ENCODE measurements at regions not wholly inside any gene's neighbourhood (a gene's known extent, or its start where the extent isn't known, plus 50 kb on each side); places are given as distances from the start of the nearest gene placed in this dataset.

DNA sequence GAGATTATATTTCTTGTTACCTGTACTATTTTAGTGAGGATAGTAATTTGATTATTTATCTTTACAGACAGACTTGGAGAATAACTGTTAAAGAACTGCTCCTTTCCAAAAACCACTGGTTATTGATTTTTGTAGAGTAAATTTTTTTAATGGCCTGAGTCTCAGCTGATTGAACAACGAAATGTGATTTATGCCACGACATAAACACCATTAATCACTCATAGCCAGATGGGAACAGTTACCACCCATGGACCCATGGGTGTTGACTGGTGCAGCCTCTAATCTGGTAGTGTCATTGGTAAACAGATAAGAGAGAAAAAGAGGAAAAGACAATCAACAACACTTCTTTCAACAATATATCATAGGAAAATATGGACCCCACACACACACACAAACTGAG lies 101.4 kb upstream of the BEND6 start:
- RAD21 ChIA-PET (ENCODE audit: unreplicated experiment) = interaction anchor here (0.9 to 17.3 kb wide), 7 partner anchors 10 to 153 kb away, joined by 3 to 450 read pairs (median 37); no protein-coding TSS in a partner anchor
- no peak for DNase-seq (ENCODE audit: low read depth, low spot score)

More for the DNA sequence above, 101.4 kb upstream of the BEND6 start:
- Histone ChIP-seq H3K9ac (ENCODE audit: control insufficient read depth, insufficient read depth, low read length) (no peak overlapping the region), H3K9me3 (replicated peaks; ENCODE audit: control insufficient read depth, insufficient read depth, low read length) (no peaks in the 10 kb centered on the region), H3K27me3 (replicated peaks in 1 of 2; ENCODE audit: control insufficient read depth in 2 of 2, insufficient read depth in 2 of 2, low read length in 1 of 2) (no peaks in the 10 kb centered on the region), H3K4me3 (no peak overlapping the region), H3K4me1 (ENCODE audit: control insufficient read depth, insufficient read depth, low read length) (peaks cover 13% of the 10 kb centered on the region), H3K4me2 (ENCODE audit: control insufficient read depth, insufficient read depth) (no peak overlapping the region), H4K20me1 (ENCODE audit: control insufficient read depth, insufficient read depth) (no peaks in the 10 kb centered on the region), H3K36me3 (ENCODE audit: control insufficient read depth in 2 of 2, insufficient read depth in 2 of 2, low read length in 1 of 2) (no peaks in the 10 kb centered on the region), H3K79me2 (ENCODE audit: control insufficient read depth, insufficient read depth, low read length) (peaks cover 29% of the 10 kb centered on the region), H3K27ac (ENCODE audit: control insufficient read depth, insufficient read depth) (no peak overlapping the region), H2AFZ (ENCODE audit: control insufficient read depth, low read depth, low read length) (no peak overlapping the region; the same call in 1 of the 2 replicates)
- BruUV-seq (replicated peaks) = no TSS peak
- ChIA-PET SMC1A (ENCODE audit: uncharacterized antibody, unreplicated experiment) (interaction anchor here (0.7 to 12.9 kb wide), 10 partner anchors 9 to 277 kb away, joined by 3 to 358 read pairs (median 26); no protein-coding TSS in a partner anchor), CTCF (interaction anchor here (0.9 to 18.7 kb wide), 16 partner anchors 10 to 259 kb away, joined by 3 to 494 read pairs (median 23); no protein-coding TSS in a partner anchor), POLR2A (no interaction called here)
- FAIRE-seq (no peak), ATAC-seq (no peak)
- TF ChIP-seq DPF2 (IDR thresholded peaks at IDR 0.05) (no peak), WRNIP1 (IDR thresholded peaks at IDR 0.05; ENCODE audit: borderline replicate concordance, low read depth, low read length) (no peak), SIX5 (IDR thresholded peaks at IDR 0.05; ENCODE audit: low read depth, low read length, severe bottlenecking) (no peak), ZBTB33 (IDR thresholded peaks at IDR 0.05) (no peak), RB1 (IDR thresholded peaks at IDR 0.05; ENCODE audit: borderline replicate concordance) (no peak), TCF7 (IDR thresholded peaks at IDR 0.05; ENCODE audit: borderline replicate concordance) (no peak), POLR2AphosphoS2 (IDR thresholded peaks at IDR 0.05; ENCODE audit: low read depth, low read length) (no peak), SMAD5 (IDR thresholded peaks at IDR 0.05; ENCODE audit: low read depth) (no peak), ZNF622 (IDR thresholded peaks at IDR 0.05) (no peak), MEF2A (IDR thresholded peaks at IDR 0.05; ENCODE audit: insufficient read depth, low read depth, low read length) (no peak)
- intact Hi-C loops (cut with micrococcal nuclease; ENCODE audit: unreplicated experiment) = loop anchor here (5.0 kb wide), 1 partner anchor 311 kb away; no protein-coding TSS in a partner anchor
- 0% methylated on average over 2 of the region's 2 CpGs for WGBS (ENCODE audit: insufficient coverage, insufficient replicate concordance, low lambda C conversion rate, missing lambda C conversion rate)
- in situ Hi-C loops (cut with MboI) = no loop called here
